Neural cell (in vitro differentiated cells): ENCODE measurements at regions not wholly inside any gene's neighbourhood (a gene's known extent, or its start where the extent isn't known, plus 50 kb on each side); places are given as distances from the start of the nearest gene placed in this dataset.

Experiments
- H2AFZ ChIP-seq: fragments of 200-600, 300-800 bp; sonication (generic), shearing (Covaris generic); 2 replicates; pipeline ENCODE4 v1.6.0; 2014; ENCODE audit warnings: low read depth, mild to moderate bottlenecking, antibody characterized with exemption, low read length, moderate library complexity
- H3F3A ChIP-seq: fragments of 200-600 bp; shearing (Covaris generic); 2 replicates; pipeline ENCODE4 v1.6.1; 2016; ENCODE audit warnings: mild to moderate bottlenecking, moderate library complexity, mixed read lengths, antibody characterized with exemption, low read length; ENCODE audit not compliant: insufficient read depth, poor library complexity, severe bottlenecking
- H3K27ac ChIP-seq: fragments of 200-600, 300-800 bp; sonication (generic), shearing (Covaris generic); 2 replicates; pipeline ENCODE4 v1.5.1; 2014; ENCODE audit warnings: mild to moderate bottlenecking, low read length, moderate library complexity
- H3K27me3 ChIP-seq: fragments of 300-800, 200-600 bp; sonication (generic), shearing (Covaris generic); 2 replicates; pipeline ENCODE4 v1.6.0; 2014; ENCODE audit warnings: mild to moderate bottlenecking, low read depth, low read length, moderate library complexity; ENCODE audit not compliant: insufficient read depth
- H3K36me3 ChIP-seq: fragments of 300-800, 200-600 bp; sonication (generic), shearing (Covaris generic); 2 replicates; pipeline ENCODE4 v1.5.1; 2014; ENCODE audit warnings: mild to moderate bottlenecking, antibody characterized with exemption, low read length, moderate library complexity; ENCODE audit not compliant: insufficient read depth
- H3K4me2 ChIP-seq: fragments of 300-800, 200-600 bp; sonication (generic), shearing (Covaris generic); 2 replicates; pipeline ENCODE4 v1.6.0; 2014; ENCODE audit warnings: mild to moderate bottlenecking, low read length
- H3K4me3 ChIP-seq: fragments of 300-800, 200-600 bp; sonication (generic), shearing (Covaris generic); 2 replicates; pipeline ENCODE4 v1.5.1; 2014; ENCODE audit warnings: mild to moderate bottlenecking, low read length, moderate library complexity
- H3K79me2 ChIP-seq: fragments of 200-600 bp; shearing (Covaris generic); replicated peaks from 2 replicates; pipeline ENCODE4 v1.6.0; 2014; ENCODE audit warnings: mild to moderate bottlenecking, low read length, moderate library complexity; ENCODE audit not compliant: insufficient read depth
- H3K9ac ChIP-seq: fragments of 300-800, 200-600 bp; sonication (generic), shearing (Covaris generic); 2 replicates; pipeline ENCODE4 v1.6.1; 2016; ENCODE audit warnings: mild to moderate bottlenecking, low read length, mixed read lengths
- H3K9me2 ChIP-seq: fragments of 200-600 bp; shearing (Covaris generic); 2 replicates; pipeline ENCODE4 v1.6.1; 2016; ENCODE audit warnings: mild to moderate bottlenecking, low read length, mixed read lengths; ENCODE audit not compliant: insufficient read depth
- H3K9me3 ChIP-seq: fragments of 200-600, 300-800 bp; sonication (generic), shearing (Covaris generic); 2 replicates; pipeline ENCODE4 v1.6.1; 2016; ENCODE audit warnings: mild to moderate bottlenecking, mixed run types, low read length, moderate library complexity, mixed read lengths
- H4K20me1 ChIP-seq: fragments of 200-600 bp; shearing (Covaris generic); 2 replicates; pipeline ENCODE4 v1.6.1; 2016; ENCODE audit warnings: mild to moderate bottlenecking, mixed run types; ENCODE audit not compliant: insufficient read depth
- EP300 ChIP-seq: fragments of 450-650 bp; conservative IDR thresholded peaks from 2 replicates; pipeline ENCODE4 v1.6.1; 2014; ENCODE audit warnings: antibody characterized with exemption, mild to moderate bottlenecking, moderate library complexity; ENCODE audit not compliant: poor library complexity, severe bottlenecking
- EZH2 ChIP-seq: fragments of 200-600, 300-800 bp; shearing (Covaris generic), sonication (generic); IDR thresholded peaks from 2 replicates; pipeline ENCODE4 v1.6.1; 2014; ENCODE audit warnings: antibody characterized with exemption, low read length, borderline replicate concordance, mild to moderate bottlenecking; ENCODE audit not compliant: insufficient read depth, poor library complexity, severe bottlenecking
- MXI1 ChIP-seq: fragments of 450-650 bp; conservative IDR thresholded peaks from 2 replicates; pipeline ENCODE4 v1.6.1; 2014; ENCODE audit warnings: antibody characterized with exemption, mild to moderate bottlenecking; ENCODE audit not compliant: poor library complexity, severe bottlenecking
- POLR2AphosphoS5 ChIP-seq: IDR thresholded peaks from 2 replicates; pipeline ENCODE4 v1.6.1; 2012
- RAD21 ChIP-seq: fragments of 450-650 bp; conservative IDR thresholded peaks from 2 replicates; pipeline ENCODE4 v1.6.1; 2014; ENCODE audit warnings: antibody characterized with exemption, mild to moderate bottlenecking, moderate library complexity
- SMC3 ChIP-seq: fragments of 450-650 bp; conservative IDR thresholded peaks from 2 replicates; pipeline ENCODE4 v1.6.1; 2014; ENCODE audit warnings: antibody characterized with exemption, mild to moderate bottlenecking, moderate library complexity; ENCODE audit not compliant: poor library complexity
- TAF1 ChIP-seq: IDR thresholded peaks from 2 replicates; pipeline ENCODE4 v1.6.1; 2012; ENCODE audit warnings: low read depth
- TF ChIP-seq, protein P1 (sequence below): IDR thresholded peaks from 2 replicates; pipeline ENCODE4 v1.6.1; 2012; ENCODE audit warnings: borderline replicate concordance
- TF ChIP-seq, protein P2 (sequence below): fragments of 450-650 bp; IDR thresholded peaks from 2 replicates; pipeline ENCODE4 v1.5.1; 2014; ENCODE audit warnings: antibody characterized with exemption, mild to moderate bottlenecking, moderate library complexity; ENCODE audit not compliant: poor library complexity, severe bottlenecking

DNA sequence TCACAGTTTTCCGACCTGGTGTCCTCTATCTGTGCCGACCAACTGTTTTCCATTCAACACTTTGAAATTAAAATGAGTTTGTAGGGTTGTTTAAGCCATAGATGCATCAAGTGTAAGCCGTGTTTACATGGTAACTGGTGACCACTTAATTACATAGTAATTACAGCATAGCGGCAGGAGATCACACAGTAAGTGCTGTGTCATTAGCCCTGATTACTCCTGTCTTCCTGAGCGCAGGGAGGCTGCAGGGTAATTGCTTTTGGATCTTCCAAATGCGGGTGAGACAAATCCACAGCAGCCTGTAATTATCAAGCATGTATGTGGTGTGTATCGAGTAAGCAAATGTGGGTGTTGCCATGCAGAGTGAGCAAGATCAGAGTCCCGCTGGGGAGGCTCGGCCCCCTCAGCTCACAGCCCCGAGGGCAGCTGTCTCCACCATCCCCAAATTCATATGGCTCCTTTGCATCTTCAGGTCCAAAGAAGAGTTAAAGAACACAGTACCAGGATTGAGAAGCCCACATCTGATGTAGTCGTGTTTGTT lies 71.5 kb upstream of the HDAC4 start:
- no peaks in the 10 kb centered on the region for H3K9me3 ChIP-seq
- H2AFZ ChIP-seq = no peak overlapping the region
- no peak overlapping the region for H3K9ac ChIP-seq
- H3K9me2 ChIP-seq = no peaks in the 10 kb centered on the region
- H3F3A ChIP-seq = no peaks in the 10 kb centered on the region
- no peaks in the 10 kb centered on the region for H3K36me3 ChIP-seq
- H4K20me1 ChIP-seq = no peaks in the 10 kb centered on the region
- H3K4me3 ChIP-seq = no peak overlapping the region
- H3K4me2 ChIP-seq = no peak overlapping the region
- no peaks in the 10 kb centered on the region for H3K79me2 ChIP-seq
- H3K27me3 ChIP-seq = no peaks in the 10 kb centered on the region
- no peak overlapping the region for H3K27ac ChIP-seq
- TF ChIP-seq, protein P1, sequence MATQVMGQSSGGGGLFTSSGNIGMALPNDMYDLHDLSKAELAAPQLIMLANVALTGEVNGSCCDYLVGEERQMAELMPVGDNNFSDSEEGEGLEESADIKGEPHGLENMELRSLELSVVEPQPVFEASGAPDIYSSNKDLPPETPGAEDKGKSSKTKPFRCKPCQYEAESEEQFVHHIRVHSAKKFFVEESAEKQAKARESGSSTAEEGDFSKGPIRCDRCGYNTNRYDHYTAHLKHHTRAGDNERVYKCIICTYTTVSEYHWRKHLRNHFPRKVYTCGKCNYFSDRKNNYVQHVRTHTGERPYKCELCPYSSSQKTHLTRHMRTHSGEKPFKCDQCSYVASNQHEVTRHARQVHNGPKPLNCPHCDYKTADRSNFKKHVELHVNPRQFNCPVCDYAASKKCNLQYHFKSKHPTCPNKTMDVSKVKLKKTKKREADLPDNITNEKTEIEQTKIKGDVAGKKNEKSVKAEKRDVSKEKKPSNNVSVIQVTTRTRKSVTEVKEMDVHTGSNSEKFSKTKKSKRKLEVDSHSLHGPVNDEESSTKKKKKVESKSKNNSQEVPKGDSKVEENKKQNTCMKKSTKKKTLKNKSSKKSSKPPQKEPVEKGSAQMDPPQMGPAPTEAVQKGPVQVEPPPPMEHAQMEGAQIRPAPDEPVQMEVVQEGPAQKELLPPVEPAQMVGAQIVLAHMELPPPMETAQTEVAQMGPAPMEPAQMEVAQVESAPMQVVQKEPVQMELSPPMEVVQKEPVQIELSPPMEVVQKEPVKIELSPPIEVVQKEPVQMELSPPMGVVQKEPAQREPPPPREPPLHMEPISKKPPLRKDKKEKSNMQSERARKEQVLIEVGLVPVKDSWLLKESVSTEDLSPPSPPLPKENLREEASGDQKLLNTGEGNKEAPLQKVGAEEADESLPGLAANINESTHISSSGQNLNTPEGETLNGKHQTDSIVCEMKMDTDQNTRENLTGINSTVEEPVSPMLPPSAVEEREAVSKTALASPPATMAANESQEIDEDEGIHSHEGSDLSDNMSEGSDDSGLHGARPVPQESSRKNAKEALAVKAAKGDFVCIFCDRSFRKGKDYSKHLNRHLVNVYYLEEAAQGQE = no peak
- TF ChIP-seq EP300 = no peak
- TF ChIP-seq MXI1 = no peak
- no peak for TF ChIP-seq EZH2
- TF ChIP-seq SMC3 = no peak
- TF ChIP-seq TAF1 = no peak
- TF ChIP-seq, protein P2, sequence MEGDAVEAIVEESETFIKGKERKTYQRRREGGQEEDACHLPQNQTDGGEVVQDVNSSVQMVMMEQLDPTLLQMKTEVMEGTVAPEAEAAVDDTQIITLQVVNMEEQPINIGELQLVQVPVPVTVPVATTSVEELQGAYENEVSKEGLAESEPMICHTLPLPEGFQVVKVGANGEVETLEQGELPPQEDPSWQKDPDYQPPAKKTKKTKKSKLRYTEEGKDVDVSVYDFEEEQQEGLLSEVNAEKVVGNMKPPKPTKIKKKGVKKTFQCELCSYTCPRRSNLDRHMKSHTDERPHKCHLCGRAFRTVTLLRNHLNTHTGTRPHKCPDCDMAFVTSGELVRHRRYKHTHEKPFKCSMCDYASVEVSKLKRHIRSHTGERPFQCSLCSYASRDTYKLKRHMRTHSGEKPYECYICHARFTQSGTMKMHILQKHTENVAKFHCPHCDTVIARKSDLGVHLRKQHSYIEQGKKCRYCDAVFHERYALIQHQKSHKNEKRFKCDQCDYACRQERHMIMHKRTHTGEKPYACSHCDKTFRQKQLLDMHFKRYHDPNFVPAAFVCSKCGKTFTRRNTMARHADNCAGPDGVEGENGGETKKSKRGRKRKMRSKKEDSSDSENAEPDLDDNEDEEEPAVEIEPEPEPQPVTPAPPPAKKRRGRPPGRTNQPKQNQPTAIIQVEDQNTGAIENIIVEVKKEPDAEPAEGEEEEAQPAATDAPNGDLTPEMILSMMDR = no peak
- no peak for TF ChIP-seq RAD21
- no peak for TF ChIP-seq POLR2AphosphoS5

DNA sequence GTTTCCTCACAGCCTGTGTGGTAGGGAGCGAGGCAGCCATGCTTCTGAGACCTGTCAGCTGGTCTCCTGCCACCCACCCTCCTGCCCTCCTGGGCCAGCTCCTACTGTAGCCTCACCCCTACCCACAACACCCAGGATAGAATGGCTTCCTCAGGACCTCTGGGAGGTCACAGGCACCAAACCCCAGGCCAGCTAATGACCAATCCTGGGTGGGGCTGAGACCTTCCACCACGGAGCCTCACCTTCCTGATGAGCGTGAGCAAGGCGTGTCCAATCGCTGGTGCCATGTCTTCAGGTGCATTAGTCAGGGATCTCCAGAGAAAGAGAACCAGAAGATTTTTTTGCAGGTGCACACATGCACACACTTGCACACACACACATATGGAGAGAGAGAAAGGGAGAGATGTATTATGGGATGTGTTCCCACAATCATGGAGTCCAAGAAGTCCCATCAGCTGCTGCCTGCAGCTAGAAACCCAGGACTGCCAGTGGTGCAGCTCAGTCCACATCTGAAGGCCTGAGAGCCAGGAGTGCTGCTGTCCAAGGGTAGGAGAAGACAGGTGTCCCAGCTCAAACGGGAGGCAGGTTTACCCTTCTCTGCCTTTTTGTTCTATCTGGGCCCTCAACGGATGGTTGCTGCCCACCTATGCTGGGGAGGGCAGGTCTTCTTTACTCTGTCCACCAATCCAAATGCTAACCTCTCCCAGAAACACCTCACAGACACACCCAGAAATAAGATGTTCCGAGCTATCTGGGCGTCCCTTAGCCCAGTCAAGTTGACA lies 70.4 kb upstream of the HDAC4 start:
- Histone ChIP-seq H3K9ac (no peak overlapping the region), H3F3A (no peaks in the 10 kb centered on the region), H3K27ac (no peak overlapping the region), H3K4me3 (no peak overlapping the region), H3K9me3 (no peaks in the 10 kb centered on the region), H3K27me3 (no peaks in the 10 kb centered on the region), H3K79me2 (no peaks in the 10 kb centered on the region), H2AFZ (no peak overlapping the region), H3K9me2 (no peaks in the 10 kb centered on the region), H3K36me3 (no peaks in the 10 kb centered on the region), H4K20me1 (no peaks in the 10 kb centered on the region), H3K4me2 (no peak overlapping the region)
- TF ChIP-seq TAF1 (no peak), POLR2AphosphoS5 (no peak), RAD21 (no peak), EZH2 (no peak), SMC3 (no peak), MXI1 (no peak), EP300 (no peak)
- TF ChIP-seq, protein P2 = no peak
- TF ChIP-seq, protein P1 = no peak
